Left ventricle myocardium inferior (tissue), 1 donor: ENCODE measurements at regions not wholly inside any gene's neighbourhood (a gene's known extent, or its start where the extent isn't known, plus 50 kb on each side); places are given as distances from the start of the nearest gene placed in this dataset.

Experiments
- DNase-seq: peaks from one replicate; pipeline ENCODE4 v3.0.0-alpha.2; 2020
- H3K27ac ChIP-seq: fragments of 200-600 bp; replicated peaks from 2 replicates; pipeline ENCODE4 v1.8.0; 2021
- H3K27me3 ChIP-seq: fragments of 200-600 bp; 2 replicates; pipeline ENCODE4 v1.8.0; 2021; ENCODE audit warnings: low read depth
- H3K36me3 ChIP-seq: fragments of 200-600 bp; 2 replicates; pipeline ENCODE4 v1.8.0; 2021
- H3K4me1 ChIP-seq: fragments of 200-600 bp; 2 replicates; pipeline ENCODE4 v1.8.0; 2021
- H3K4me3 ChIP-seq: fragments of 200-600 bp; 2 replicates; pipeline ENCODE4 v1.8.0; 2021; ENCODE audit warnings: mild to moderate bottlenecking, moderate library complexity
- H3K9me3 ChIP-seq: fragments of 200-600 bp; replicated peaks from 2 replicates; pipeline ENCODE4 v1.8.0; 2021
- intact Hi-C: fragments of 100-400 bp; cut with micrococcal nuclease; formaldehyde crosslinking; loops from one replicate; pipeline ENCODE4 v1.11.0; 2022
- TF ChIP-seq, protein P1 (sequence below): fragments of 200-600 bp; IDR thresholded peaks from 2 replicates; pipeline ENCODE4 v1.8.0; 2021; ENCODE audit warnings: antibody characterized with exemption, mild to moderate bottlenecking, borderline replicate concordance
- donor health status: DM: no; HTN: yes; CAD: no; lungs with severe emphysema.

DNA sequence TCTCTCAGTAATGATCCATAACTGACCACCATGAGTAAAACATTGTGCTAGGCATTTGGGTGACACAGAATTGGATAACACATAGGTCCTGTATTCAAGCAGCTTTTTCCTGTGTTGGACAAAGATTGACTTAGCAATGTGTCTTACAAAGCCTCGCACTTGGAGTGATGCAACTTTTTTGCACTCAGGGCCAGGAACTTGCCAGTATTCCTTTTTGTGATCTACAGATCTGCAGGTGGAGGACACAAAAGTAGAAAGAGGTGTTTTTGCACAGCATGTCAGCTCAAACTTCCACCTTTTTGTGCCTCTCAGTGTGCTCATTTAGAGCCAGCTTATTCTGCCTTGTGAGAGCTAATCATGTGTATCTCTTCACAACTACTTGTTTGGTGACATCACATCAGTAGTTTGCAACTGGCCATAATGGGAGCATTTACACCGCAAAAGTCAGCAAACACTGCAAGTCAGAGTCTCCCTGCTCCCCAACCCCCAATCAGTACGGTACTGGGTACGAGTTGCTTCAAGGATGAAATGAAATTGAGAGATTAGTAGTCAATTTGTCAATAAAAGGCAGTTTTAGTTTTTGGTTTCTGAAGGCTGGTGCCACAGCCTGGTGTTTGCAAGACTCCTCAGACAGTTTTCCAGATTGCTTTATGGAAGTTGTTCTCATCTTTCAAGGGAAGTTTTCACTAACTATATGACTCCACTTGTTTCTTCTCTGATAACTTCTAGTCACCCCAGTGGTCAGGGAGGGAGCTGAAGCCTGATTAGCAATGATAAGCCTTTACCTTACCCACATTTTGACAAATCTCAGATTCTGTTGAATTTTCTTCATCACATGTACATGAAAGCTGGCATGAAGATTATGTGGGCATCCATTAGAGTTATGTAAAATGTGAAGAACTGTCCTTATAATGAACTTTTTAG, 149.1 kb downstream of the PDCD6IP start:
- TF ChIP-seq, protein P1, sequence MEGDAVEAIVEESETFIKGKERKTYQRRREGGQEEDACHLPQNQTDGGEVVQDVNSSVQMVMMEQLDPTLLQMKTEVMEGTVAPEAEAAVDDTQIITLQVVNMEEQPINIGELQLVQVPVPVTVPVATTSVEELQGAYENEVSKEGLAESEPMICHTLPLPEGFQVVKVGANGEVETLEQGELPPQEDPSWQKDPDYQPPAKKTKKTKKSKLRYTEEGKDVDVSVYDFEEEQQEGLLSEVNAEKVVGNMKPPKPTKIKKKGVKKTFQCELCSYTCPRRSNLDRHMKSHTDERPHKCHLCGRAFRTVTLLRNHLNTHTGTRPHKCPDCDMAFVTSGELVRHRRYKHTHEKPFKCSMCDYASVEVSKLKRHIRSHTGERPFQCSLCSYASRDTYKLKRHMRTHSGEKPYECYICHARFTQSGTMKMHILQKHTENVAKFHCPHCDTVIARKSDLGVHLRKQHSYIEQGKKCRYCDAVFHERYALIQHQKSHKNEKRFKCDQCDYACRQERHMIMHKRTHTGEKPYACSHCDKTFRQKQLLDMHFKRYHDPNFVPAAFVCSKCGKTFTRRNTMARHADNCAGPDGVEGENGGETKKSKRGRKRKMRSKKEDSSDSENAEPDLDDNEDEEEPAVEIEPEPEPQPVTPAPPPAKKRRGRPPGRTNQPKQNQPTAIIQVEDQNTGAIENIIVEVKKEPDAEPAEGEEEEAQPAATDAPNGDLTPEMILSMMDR = no peak
- Histone ChIP-seq H3K9me3 (no peaks in the 10 kb centered on the region), H3K27ac (no peak overlapping the region), H3K4me1 (no peaks in the 10 kb centered on the region), H3K36me3 (no peaks in the 10 kb centered on the region), H3K4me3 (no peak overlapping the region), H3K27me3 (peaks cover 3% of the 10 kb centered on the region)
- DNase-seq = no peak
- intact Hi-C loops = no loop called here

- no peak for DNase-seq
- intact Hi-C loops = no loop called here
- H3K4me3 ChIP-seq = no peak overlapping the region
- peaks cover 3% of the 10 kb centered on the region for H3K27me3 ChIP-seq
- H3K36me3 ChIP-seq = no peaks in the 10 kb centered on the region
- H3K4me1 ChIP-seq = no peaks in the 10 kb centered on the region
- H3K27ac ChIP-seq = no peak overlapping the region
- no peaks in the 10 kb centered on the region for H3K9me3 ChIP-seq
- TF ChIP-seq, protein P1 = no peak
Measured at GRCh38 chr3:33949074-33949473, 150.6 kb downstream of the PDCD6IP start.

- TF ChIP-seq, protein P1 = no peak
- Histone ChIP-seq H3K36me3 (no peaks in the 10 kb centered on the region), H3K27me3 (no peaks in the 10 kb centered on the region), H3K9me3 (no peaks in the 10 kb centered on the region), H3K27ac (no peak overlapping the region), H3K4me3 (no peak overlapping the region), H3K4me1 (no peaks in the 10 kb centered on the region)
- no peak for DNase-seq
- intact Hi-C loops = no loop called here
Measured at GRCh38 chr3:33954956-33955355, 156.5 kb downstream of the PDCD6IP start.

- H3K4me3 ChIP-seq = no peak overlapping the region
- intact Hi-C loops = no loop called here
- H3K9me3 ChIP-seq = no peaks in the 10 kb centered on the region
- H3K4me1 ChIP-seq = no peaks in the 10 kb centered on the region
- TF ChIP-seq, protein P1 = no peak
- no peak for DNase-seq
- no peaks in the 10 kb centered on the region for H3K36me3 ChIP-seq
- no peak overlapping the region for H3K27ac ChIP-seq
- no peaks in the 10 kb centered on the region for H3K27me3 ChIP-seq
Measured at GRCh38 chr3:33956206-33956605, 157.8 kb downstream of the PDCD6IP start.

DNA sequence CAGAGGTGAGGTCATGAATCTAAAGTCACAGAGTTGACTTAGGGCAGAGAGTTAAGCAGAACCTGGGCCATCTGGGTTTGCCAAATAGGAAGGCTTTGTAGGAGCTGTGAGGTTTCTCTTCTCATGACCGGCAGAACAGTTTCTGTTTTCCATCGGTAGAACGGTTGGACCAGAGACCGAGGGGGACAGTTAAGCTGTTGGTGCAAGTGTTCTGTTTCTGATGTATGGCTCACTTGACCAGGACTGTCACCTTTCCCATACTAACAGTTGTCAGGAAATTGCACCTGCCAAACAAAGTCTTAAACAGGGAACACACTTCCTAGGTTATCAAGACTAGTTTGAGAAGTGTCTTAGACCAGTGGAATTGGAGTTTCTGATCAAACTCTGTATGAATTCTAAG, 158.3 kb downstream of the PDCD6IP start:
- Histone ChIP-seq H3K4me1 (no peaks in the 10 kb centered on the region), H3K4me3 (no peak overlapping the region), H3K9me3 (no peaks in the 10 kb centered on the region), H3K27ac (no peak overlapping the region), H3K36me3 (no peaks in the 10 kb centered on the region), H3K27me3 (no peaks in the 10 kb centered on the region)
- intact Hi-C loops = no loop called here
- no peak for DNase-seq
- TF ChIP-seq, protein P1 = no peak
